22Rv1 (cell line): ENCODE measurements at regions not wholly inside any gene's neighbourhood (a gene's known extent, or its start where the extent isn't known, plus 50 kb on each side); places are given as distances from the start of the nearest gene placed in this dataset.

Source experiments
- ZFX ChIP-seq: fragments of 450-650 bp; IDR thresholded peaks from 2 replicates; pipeline ENCODE4 v1.6.1; 2017; ENCODE audit warnings: antibody characterized with exemption, borderline replicate concordance
- TF ChIP-seq, protein P1 (sequence below): fragments of 450-650 bp; IDR thresholded peaks from 2 replicates; pipeline ENCODE4 v1.5.1; 2017; ENCODE audit warnings: mild to moderate bottlenecking

DNA sequence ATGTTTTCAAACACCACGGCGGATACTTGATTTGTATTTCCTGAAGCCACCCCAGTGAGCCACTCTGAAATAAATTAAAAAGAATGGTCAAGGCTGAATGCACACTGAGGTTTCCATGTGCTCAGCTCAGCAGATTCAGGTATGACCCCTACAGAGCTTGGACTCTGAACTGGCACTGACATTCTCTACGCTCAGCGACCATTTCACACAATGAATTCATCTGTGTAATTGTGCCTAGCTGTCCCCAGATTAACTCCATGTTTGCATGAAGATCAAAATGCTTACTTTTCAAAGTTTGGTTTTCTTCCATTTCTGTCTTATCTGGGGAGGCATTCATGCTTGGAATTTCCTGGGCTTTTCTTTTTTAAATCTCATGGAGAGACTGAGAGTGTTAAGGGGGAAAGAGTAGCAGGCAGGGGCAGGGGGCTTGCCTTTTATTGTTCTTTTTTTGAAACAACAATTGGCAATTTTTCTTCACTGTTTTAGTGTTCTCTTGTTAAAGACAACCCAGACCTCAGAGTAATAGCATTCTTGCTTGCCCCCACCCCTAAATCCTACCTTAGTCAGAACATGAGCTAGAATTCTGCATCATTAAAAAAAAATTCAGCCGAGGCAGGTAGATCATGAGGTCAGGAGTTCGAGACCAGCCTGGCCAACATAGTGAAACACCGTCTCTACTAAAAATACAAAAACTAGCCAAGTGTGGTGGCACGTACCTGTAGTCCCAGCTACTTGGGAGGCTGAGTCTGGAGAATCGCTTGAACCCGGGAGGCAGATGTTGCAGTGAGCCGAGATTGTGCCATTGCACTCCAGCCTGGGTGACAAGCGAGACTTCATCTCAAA lies 85.5 kb upstream of the HNF1B start:
- TF ChIP-seq, protein P1, sequence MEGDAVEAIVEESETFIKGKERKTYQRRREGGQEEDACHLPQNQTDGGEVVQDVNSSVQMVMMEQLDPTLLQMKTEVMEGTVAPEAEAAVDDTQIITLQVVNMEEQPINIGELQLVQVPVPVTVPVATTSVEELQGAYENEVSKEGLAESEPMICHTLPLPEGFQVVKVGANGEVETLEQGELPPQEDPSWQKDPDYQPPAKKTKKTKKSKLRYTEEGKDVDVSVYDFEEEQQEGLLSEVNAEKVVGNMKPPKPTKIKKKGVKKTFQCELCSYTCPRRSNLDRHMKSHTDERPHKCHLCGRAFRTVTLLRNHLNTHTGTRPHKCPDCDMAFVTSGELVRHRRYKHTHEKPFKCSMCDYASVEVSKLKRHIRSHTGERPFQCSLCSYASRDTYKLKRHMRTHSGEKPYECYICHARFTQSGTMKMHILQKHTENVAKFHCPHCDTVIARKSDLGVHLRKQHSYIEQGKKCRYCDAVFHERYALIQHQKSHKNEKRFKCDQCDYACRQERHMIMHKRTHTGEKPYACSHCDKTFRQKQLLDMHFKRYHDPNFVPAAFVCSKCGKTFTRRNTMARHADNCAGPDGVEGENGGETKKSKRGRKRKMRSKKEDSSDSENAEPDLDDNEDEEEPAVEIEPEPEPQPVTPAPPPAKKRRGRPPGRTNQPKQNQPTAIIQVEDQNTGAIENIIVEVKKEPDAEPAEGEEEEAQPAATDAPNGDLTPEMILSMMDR = no peak
- no peak for TF ChIP-seq ZFX
